Natural killer cell (primary cell): ENCODE measurements at regions not wholly inside any gene's neighbourhood (a gene's known extent, or its start where the extent isn't known, plus 50 kb on each side); places are given as distances from the start of the nearest gene placed in this dataset.

Experiments
- ATAC-seq, 3 donors: fragments of 150-1000 bp in 2 of 3; fragments of 200-7000 bp in 1 of 3; cut with Tn5 transposase; 1 replicate in 1 of 3; 2 replicates in 2 of 3; pipeline ENCODE4 v1.10.0; 2021; ENCODE audit warnings: mild to moderate bottlenecking in 2 of 3, moderate library complexity in 2 of 3
- DNase-seq, 2 donors: peaks; one replicate each; pipeline versions ENCODE4 v3.0.0 to v3.0.0-alpha.2; 2013 to 2021; ENCODE audit warnings: mixed read lengths in 1 of 2
- H3K27ac ChIP-seq: one replicate; pipeline ENCODE4 v1.5.1; 2013; ENCODE audit warnings: mild to moderate bottlenecking, low read length
- H3K27me3 ChIP-seq: one replicate; pipeline ENCODE4 v1.6.1; 2013; ENCODE audit warnings: low read length; ENCODE audit not compliant: control insufficient read depth, insufficient read depth
- H3K36me3 ChIP-seq: one replicate; pipeline ENCODE4 v1.6.1; 2013; ENCODE audit warnings: low read length; ENCODE audit not compliant: control insufficient read depth, insufficient read depth
- H3K4me1 ChIP-seq: one replicate; pipeline ENCODE4 v1.6.1; 2013; ENCODE audit warnings: low read length; ENCODE audit not compliant: control insufficient read depth, insufficient read depth
- H3K4me3 ChIP-seq: one replicate; pipeline ENCODE4 v1.5.1; 2013; ENCODE audit warnings: low read length
- H3K9me3 ChIP-seq: one replicate; pipeline ENCODE4 v1.6.1; 2013; ENCODE audit warnings: low read length; ENCODE audit not compliant: control insufficient read depth, insufficient read depth
- H3K27ac Mint-ChIP-seq, 2 donors: one replicate each; pipeline ENCODE4 v1.8.0; 2022; ENCODE audit warnings: mild to moderate bottlenecking in 2 of 2, mixed read lengths in 2 of 2, moderate library complexity in 1 of 2
- H3K27me3 Mint-ChIP-seq, 2 donors: one replicate each; pipeline ENCODE4 v1.8.0; 2022; ENCODE audit warnings: low read depth in 2 of 2, mixed read lengths in 2 of 2
- H3K36me3 Mint-ChIP-seq: one replicate; pipeline ENCODE4 v1.8.0; 2022; ENCODE audit warnings: mixed read lengths
- H3K4me1 Mint-ChIP-seq, 2 donors: one replicate each; pipeline ENCODE4 v1.8.0; 2022; ENCODE audit warnings: mixed read lengths in 2 of 2
- H3K4me3 Mint-ChIP-seq: one replicate; pipeline ENCODE4 v1.8.0; 2022; ENCODE audit warnings: mild to moderate bottlenecking, moderate library complexity, mixed read lengths
- H3K9me3 Mint-ChIP-seq, 2 donors: one replicate each; pipeline ENCODE4 v1.8.0; 2022; ENCODE audit warnings: mixed read lengths in 2 of 2
- CTCF ChIP-seq: fragments of 200-600 bp; IDR thresholded peaks from one replicate; pipeline ENCODE4 v1.8.0; 2022; ENCODE audit warnings: antibody characterized with exemption
- WGBS: methylation state at CpG from one replicate; pipeline ENCODE4 v1.1.7; 2013; ENCODE audit warnings: missing lambda C conversion rate; ENCODE audit not compliant: insufficient coverage; 5-methylcytosine and 5-hydroxymethylcytosine counted together
- intact Hi-C: fragments of 100-400 bp; cut with micrococcal nuclease; formaldehyde crosslinking; loops from one replicate; pipeline ENCODE4 v1.14.2; 2022

DNA sequence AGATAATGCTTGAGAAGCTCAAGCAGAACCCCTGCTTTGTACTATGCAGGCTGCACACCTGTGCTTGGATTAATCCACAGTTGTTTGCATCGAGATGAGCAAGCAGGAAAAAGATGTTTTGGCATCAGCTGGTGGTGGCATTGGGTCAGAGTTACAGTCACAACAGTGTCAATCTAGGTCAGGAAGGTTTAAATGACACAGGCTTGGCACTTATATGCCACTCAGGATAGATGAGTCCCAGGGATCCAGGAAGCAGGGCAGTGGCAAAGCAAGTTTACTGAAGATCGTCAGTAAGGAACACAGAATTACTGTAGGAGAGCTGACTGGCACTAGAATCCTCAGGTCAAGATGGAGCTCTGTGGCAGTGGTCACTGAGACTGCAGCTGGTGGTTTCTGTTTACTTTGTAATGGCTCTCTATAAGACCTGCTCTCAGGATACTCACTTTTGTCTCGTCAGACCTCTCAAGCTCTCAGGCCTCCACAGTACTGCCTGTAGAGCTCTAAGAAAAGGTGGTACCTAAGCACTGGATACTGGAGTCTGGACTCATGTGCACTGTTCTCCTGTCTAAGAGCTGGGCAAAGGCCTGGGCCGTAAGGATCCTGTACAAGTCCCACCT, 110.1 kb upstream of the HS3ST5 start:
- no peak overlapping the region for H3K27ac ChIP-seq
- H3K27ac Mint-ChIP-seq: no peak overlapping the region
- WGBS: 79% methylated on average over 4 of the region's 4 CpGs
- intact Hi-C loops: no loop called here
- H3K36me3 Mint-ChIP-seq: no peaks in the 10 kb centered on the region
- H3K4me3 ChIP-seq: no peak overlapping the region
- H3K36me3 ChIP-seq: no peaks in the 10 kb centered on the region
- DNase-seq (no peak), ATAC-seq (no peak)
- no peak for TF ChIP-seq CTCF
- H3K9me3 Mint-ChIP-seq: peaks cover 0 to 4% of the 10 kb centered on the region in 2 donors
- H3K27me3 Mint-ChIP-seq: no peaks in the 10 kb centered on the region
- no peak overlapping the region for H3K4me3 Mint-ChIP-seq
- H3K9me3 ChIP-seq: no peaks in the 10 kb centered on the region
- H3K4me1 Mint-ChIP-seq: no peaks in the 10 kb centered on the region
- H3K4me1 ChIP-seq: no peaks in the 10 kb centered on the region
- no peaks in the 10 kb centered on the region for H3K27me3 ChIP-seq

- Histone ChIP-seq H3K9me3 (no peaks in the 10 kb centered on the region), H3K27ac (no peak overlapping the region), H3K4me1 (no peaks in the 10 kb centered on the region), H3K4me3 (no peak overlapping the region), H3K36me3 (no peaks in the 10 kb centered on the region), H3K27me3 (no peaks in the 10 kb centered on the region)
- DNase-seq (no peak), ATAC-seq (no peak)
- no peaks in the 10 kb centered on the region for H3K4me1 Mint-ChIP-seq
- peaks cover 4 to 5% of the 10 kb centered on the region in 2 donors for H3K9me3 Mint-ChIP-seq
- no CpG with 5 or more reads among the region's 2 CpGs for WGBS
- intact Hi-C loops: no loop called here
- H3K27ac Mint-ChIP-seq: no peak overlapping the region
- no peaks in the 10 kb centered on the region for H3K27me3 Mint-ChIP-seq
- no peak for TF ChIP-seq CTCF
- H3K36me3 Mint-ChIP-seq: no peaks in the 10 kb centered on the region
- H3K4me3 Mint-ChIP-seq: no peak overlapping the region
Measured at GRCh38 chr6:114450631-114451030, 107.8 kb upstream of the HS3ST5 start.

DNA sequence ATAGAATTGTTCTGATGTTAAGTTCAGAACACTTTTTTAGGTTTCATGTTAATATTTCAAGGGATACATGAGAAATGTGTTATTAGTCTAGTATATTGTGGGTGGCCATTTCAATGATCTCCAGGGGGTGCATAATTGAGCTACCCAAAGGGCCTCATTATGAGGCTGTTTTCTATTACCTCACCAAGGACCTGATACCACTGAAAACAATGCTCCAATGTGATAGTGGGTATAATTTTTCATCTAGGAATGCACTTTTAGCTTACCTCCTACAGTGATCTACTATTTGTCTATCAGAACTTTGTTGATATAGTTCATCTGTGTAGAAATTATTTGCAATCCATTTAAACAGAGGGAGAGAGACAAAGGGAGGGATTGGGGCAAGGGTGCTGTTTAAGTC, 106.8 kb upstream of the HS3ST5 start:
- no peak overlapping the region for H3K27ac ChIP-seq
- H3K27me3 ChIP-seq: no peaks in the 10 kb centered on the region
- no peak for TF ChIP-seq CTCF
- H3K36me3 ChIP-seq: no peaks in the 10 kb centered on the region
- H3K9me3 ChIP-seq: no peaks in the 10 kb centered on the region
- DNase-seq (no peak), ATAC-seq (no peak)
- Mint-ChIP-seq H3K36me3 (no peaks in the 10 kb centered on the region), H3K9me3 (peaks cover 8 to 14% of the 10 kb centered on the region in 2 donors), H3K27me3 (no peaks in the 10 kb centered on the region), H3K27ac (no peak overlapping the region), H3K4me3 (no peak overlapping the region), H3K4me1 (no peaks in the 10 kb centered on the region)
- intact Hi-C loops: no loop called here
- H3K4me1 ChIP-seq: no peaks in the 10 kb centered on the region
- H3K4me3 ChIP-seq: no peak overlapping the region

GRCh38 chr6:114446342-114446741, 103.5 kb upstream of the HS3ST5 start:
- Histone ChIP-seq H3K27me3 (no peaks in the 10 kb centered on the region), H3K4me3 (no peak overlapping the region), H3K9me3 (no peaks in the 10 kb centered on the region), H3K4me1 (no peaks in the 10 kb centered on the region), H3K36me3 (no peaks in the 10 kb centered on the region), H3K27ac (no peak overlapping the region)
- WGBS: no CpG with 5 or more reads among the region's 2 CpGs
- no peaks in the 10 kb centered on the region for H3K27me3 Mint-ChIP-seq
- H3K27ac Mint-ChIP-seq: no peak overlapping the region
- peaks cover 7 to 17% of the 10 kb centered on the region in 2 donors for H3K9me3 Mint-ChIP-seq
- intact Hi-C loops: no loop called here
- DNase-seq (no peak), ATAC-seq (no peak)
- no peaks in the 10 kb centered on the region for H3K36me3 Mint-ChIP-seq
- TF ChIP-seq CTCF: no peak
- no peak overlapping the region for H3K4me3 Mint-ChIP-seq
- no peaks in the 10 kb centered on the region for H3K4me1 Mint-ChIP-seq
